HCT116 (cell line): ENCODE measurements at regions not wholly inside any gene's neighbourhood (a gene's known extent, or its start where the extent isn't known, plus 50 kb on each side); places are given as distances from the start of the nearest gene placed in this dataset.

Experiments used
- ATAC-seq: fragments of 200-7000 bp; cut with Tn5 transposase; 2 replicates; pipeline ENCODE4 v1.9.1; 2020; ENCODE audit warnings: mild to moderate bottlenecking, moderate library complexity
- BruUV-seq: library from RNA; stranded (reverse); fragments of 400-500 nt; replicated peaks from 2 replicates; lab custom pipeline; 2021; lab: Mats Ljungman, UMichigan
- CTCF ChIA-PET: fragments of 300-600 bp; sonication (Branson Sonifier 250); formaldehyde crosslinking; loops from one replicate; lab custom pipeline; 2021; ENCODE audit warnings: antibody characterized with exemption; lab: Charles Lee
- POLR2A ChIA-PET: fragments of 300-600, 350-600 bp; sonication (Branson Sonifier 250); formaldehyde crosslinking; loops from one replicate; lab custom pipeline; 2021; ENCODE audit warnings: antibody characterized with exemption; lab: Charles Lee
- RAD21 ChIA-PET, 2 experiments: fragments of 300-600 bp; sonication (Branson Sonifier 250); formaldehyde crosslinking; loops; one replicate each; lab custom pipeline; 2023; ENCODE audit warnings: low total read pairs in 2 of 2; ENCODE audit not compliant: uncharacterized antibody in 2 of 2, unreplicated experiment in 2 of 2, low non-redundant PET in 1 of 2; lab: Charles Lee
- DNase-seq: peaks from one replicate; pipeline ENCODE4 v3.0.0-alpha.2; 2010; ENCODE audit warnings: low read depth, low spot score
- H2AFZ ChIP-seq: fragments of 200-600 bp; shearing (Covaris generic), sonication (generic); 2 replicates; pipeline ENCODE4 v1.6.1; 2017; ENCODE audit warnings: low read depth, mixed run types, mixed read lengths, antibody characterized with exemption, low read length; ENCODE audit not compliant: poor library complexity, severe bottlenecking
- H3K27ac ChIP-seq: 2 replicates; pipeline ENCODE4 v1.5.1; 2012; ENCODE audit warnings: low read depth, low read length
- H3K27me3 ChIP-seq: fragments of 200-600 bp; sonication (generic); 2 replicates; pipeline ENCODE4 v1.6.1; 2016; ENCODE audit warnings: mixed run types, low read length, mixed read lengths; ENCODE audit not compliant: insufficient read depth
- H3K36me3 ChIP-seq, 2 experiments: fragments of 200-500 bp in 1 of 2; fragments of 200-600 bp in 1 of 2; sonication (Bioruptor generic) in 1 of 2; sonication (generic) in 1 of 2; 2 replicates each; pipeline versions ENCODE4 v1.5.1 to v1.6.1; 2014 to 2016; ENCODE audit warnings: low read length in 2 of 2, inconsistent platforms in 1 of 2, mixed read lengths in 1 of 2, mixed run types in 1 of 2; ENCODE audit not compliant: insufficient read depth in 2 of 2, control insufficient read depth in 1 of 2
- H3K4me1 ChIP-seq, 2 experiments: fragments of 200-600 bp in 1 of 2; sonication (generic) in 1 of 2; 2 replicates each; pipeline versions ENCODE4 v1.5.1 to v1.6.1; 2012 to 2017; ENCODE audit warnings: low read length in 2 of 2, inconsistent platforms in 1 of 2, mild to moderate bottlenecking in 1 of 2, mixed read lengths in 1 of 2, mixed run types in 1 of 2, moderate library complexity in 1 of 2; ENCODE audit not compliant: insufficient read depth in 2 of 2, control insufficient read depth in 1 of 2
- H3K4me2 ChIP-seq: fragments of 200-600 bp; sonication (generic); 2 replicates; pipeline ENCODE4 v1.6.1; 2017; ENCODE audit warnings: mixed run types, low read length, mixed read lengths
- H3K4me3 ChIP-seq, 2 experiments: fragments of 200-600 bp in 1 of 2; sonication (generic) in 1 of 2; replicated peaks in 1 of 2; 2 replicates each; pipeline ENCODE4 v1.5.1; 2011 to 2016; ENCODE audit warnings: low read length in 2 of 2, control low read depth in 1 of 2, low read depth in 1 of 2, mild to moderate bottlenecking in 1 of 2, mixed read lengths in 1 of 2, mixed run types in 1 of 2
- H3K79me2 ChIP-seq: fragments of 200-600 bp; sonication (generic); 2 replicates; pipeline ENCODE4 v1.6.1; 2017; ENCODE audit warnings: mild to moderate bottlenecking, mixed run types, low read length, moderate library complexity, mixed read lengths; ENCODE audit not compliant: insufficient read depth
- H3K9ac ChIP-seq: fragments of 200-600 bp; sonication (generic); 2 replicates; pipeline ENCODE4 v1.6.1; 2016; ENCODE audit warnings: low read length, mixed read lengths
- H3K9me2 ChIP-seq: fragments of 200-600 bp; sonication (generic), shearing (Covaris generic); 2 replicates; pipeline ENCODE4 v1.6.1; 2017; ENCODE audit warnings: mixed run types, mild to moderate bottlenecking, moderate library complexity; ENCODE audit not compliant: insufficient read depth
- H3K9me3 ChIP-seq, 2 experiments: fragments of 200-500 bp in 1 of 2; fragments of 200-600 bp in 1 of 2; sonication (Bioruptor generic) in 1 of 2; sonication (generic) in 1 of 2; 2 replicates each; pipeline ENCODE4 v1.6.1; 2014 to 2017; ENCODE audit warnings: low read length in 2 of 2, mixed read lengths in 2 of 2, inconsistent platforms in 1 of 2, low read depth in 1 of 2, mild to moderate bottlenecking in 1 of 2, mixed run types in 1 of 2, moderate library complexity in 1 of 2; ENCODE audit not compliant: control insufficient read depth in 1 of 2, insufficient read depth in 1 of 2
- H4K20me1 ChIP-seq: fragments of 200-600 bp; sonication (generic), shearing (Covaris generic); 2 replicates; pipeline ENCODE4 v1.6.1; 2017; ENCODE audit warnings: mixed run types, mild to moderate bottlenecking, moderate library complexity; ENCODE audit not compliant: insufficient read depth
- CEBPB ChIP-seq: IDR thresholded peaks from 2 replicates; pipeline ENCODE4 v1.6.1; 2012; ENCODE audit warnings: low read depth
- CTCF ChIP-seq, 3 experiments: fragments of 200-600 bp in 1 of 3; sonication (generic) in 1 of 3; IDR thresholded peaks in 2 of 3; conservative IDR thresholded peaks in 1 of 3; 2 replicates each; pipeline ENCODE4 v1.5.1; 2012 to 2017; ENCODE audit warnings: low read depth in 2 of 3, low read length in 2 of 3, antibody characterized with exemption in 1 of 3, borderline replicate concordance in 1 of 3, control low read depth in 1 of 3, mild to moderate bottlenecking in 1 of 3, mixed read lengths in 1 of 3, mixed run types in 1 of 3, moderate library complexity in 1 of 3; ENCODE audit not compliant: insufficient read depth in 1 of 3
- ELF1 ChIP-seq: IDR thresholded peaks from 2 replicates; pipeline ENCODE4 v1.6.1; 2012; ENCODE audit warnings: low read depth, borderline replicate concordance
- EZH2 ChIP-seq: fragments of 200-600 bp; sonication (generic); IDR thresholded peaks from 2 replicates; pipeline ENCODE4 v1.6.1; 2017; ENCODE audit warnings: antibody characterized with exemption, mixed run types
- EZH2phosphoT487 ChIP-seq: fragments of 200-600 bp; IDR thresholded peaks from 2 replicates; pipeline ENCODE4 v1.6.1; 2018; ENCODE audit warnings: antibody characterized with exemption, borderline replicate concordance
- FOSL1 ChIP-seq: IDR thresholded peaks from 2 replicates; pipeline ENCODE4 v1.6.1; 2012; ENCODE audit warnings: low read depth
- POLR2A ChIP-seq: IDR thresholded peaks from 2 replicates; pipeline ENCODE4 v1.7.0; 2011; ENCODE audit warnings: borderline replicate concordance; ENCODE audit not compliant: insufficient read depth, insufficient read length; ENCODE audit errors: extremely low read depth
- POLR2AphosphoS5 ChIP-seq: IDR thresholded peaks from 2 replicates; pipeline ENCODE4 v1.6.1; 2011; ENCODE audit warnings: mild to moderate bottlenecking, low read depth, low read length, moderate library complexity
- RAD21 ChIP-seq: IDR thresholded peaks from 2 replicates; pipeline ENCODE4 v1.6.1; 2012; ENCODE audit warnings: low read depth, mild to moderate bottlenecking
- SP1 ChIP-seq: IDR thresholded peaks from 2 replicates; pipeline ENCODE4 v1.6.1; 2012; ENCODE audit warnings: low read depth
- SRF ChIP-seq: IDR thresholded peaks from 2 replicates; pipeline ENCODE4 v1.6.1; 2012; ENCODE audit warnings: low read depth
- TCF7L2 ChIP-seq: IDR thresholded peaks from 2 replicates; pipeline ENCODE4 v1.7.0; 2011; ENCODE audit warnings: borderline replicate concordance, inconsistent platforms; ENCODE audit not compliant: insufficient read depth, insufficient read length; ENCODE audit errors: extremely low read depth
- YY1 ChIP-seq: IDR thresholded peaks from 2 replicates; pipeline ENCODE4 v1.6.1; 2011; ENCODE audit warnings: low read length, low read depth, moderate library complexity, mild to moderate bottlenecking; ENCODE audit not compliant: insufficient replicate concordance; ENCODE audit errors: extremely low read depth
- intact Hi-C: fragments of 100-400 bp; cut with micrococcal nuclease; formaldehyde crosslinking; loops from 2 replicates; pipeline ENCODE4 v1.10.0; 2022
- TF ChIP-seq, protein P1 (sequence below): IDR thresholded peaks from 2 replicates; pipeline ENCODE4 v1.6.1; 2012
- TF ChIP-seq, protein P2 (sequence below): IDR thresholded peaks from 2 replicates; pipeline ENCODE4 v1.6.1; 2011; ENCODE audit warnings: mild to moderate bottlenecking, low read length, moderate library complexity; ENCODE audit not compliant: insufficient replicate concordance; ENCODE audit errors: extremely low read depth
- TF ChIP-seq, protein P3 (sequence below): IDR thresholded peaks from 2 replicates; pipeline ENCODE4 v1.6.1; 2012
- TF ChIP-seq, protein P4 (sequence below): IDR thresholded peaks from 2 replicates; pipeline ENCODE4 v1.6.1; 2012; ENCODE audit warnings: low read depth

DNA sequence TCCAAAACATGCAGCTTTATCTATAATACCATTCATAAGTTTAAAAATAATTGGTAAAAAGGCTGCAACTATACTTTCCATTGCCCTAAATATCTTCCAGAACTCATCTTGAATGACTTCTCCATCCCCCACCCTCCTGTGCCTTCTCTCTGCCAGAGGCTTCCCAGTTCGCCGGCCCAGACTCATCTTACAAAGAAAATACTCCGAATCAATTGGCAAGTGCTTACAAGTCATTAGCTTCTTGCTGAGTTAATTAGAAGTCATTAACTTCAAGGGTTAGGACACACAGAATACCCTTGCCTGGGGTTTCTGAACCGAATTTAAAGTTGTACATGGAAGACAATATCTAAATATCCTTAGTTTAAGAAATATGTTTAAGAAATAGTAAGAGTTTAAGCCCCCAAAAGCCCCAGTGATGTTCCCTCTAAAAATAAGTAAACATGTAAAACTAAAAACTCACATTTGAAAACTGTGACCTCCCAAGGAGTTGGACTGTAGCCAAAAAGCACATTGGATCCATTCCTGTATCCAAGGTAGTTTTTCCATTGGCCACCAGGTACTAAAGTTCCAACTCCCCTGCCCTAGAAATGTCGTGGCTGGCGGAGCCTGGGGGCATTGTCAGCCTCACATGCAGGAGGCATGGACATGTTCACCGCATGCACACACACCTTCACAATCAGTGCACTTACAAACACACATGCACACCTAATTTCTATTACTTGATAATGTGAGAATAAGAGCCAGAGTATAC lies 535.2 kb upstream of the FAT1 start:
- no TSS peak for BruUV-seq
- Histone ChIP-seq H3K9me3 (no peaks in the 10 kb centered on the region), H3K27ac (no peak overlapping the region), H3K4me1 (no peaks in the 10 kb centered on the region), H3K9me2 (no peaks in the 10 kb centered on the region), H3K27me3 (no peaks in the 10 kb centered on the region), H3K9ac (no peak overlapping the region), H3K4me3 (no peak overlapping the region), H3K79me2 (no peaks in the 10 kb centered on the region), H4K20me1 (no peaks in the 10 kb centered on the region)
- ChIA-PET CTCF (no interaction called here), RAD21 (no interaction called here)
- DNase-seq (no peak), ATAC-seq (no peak)
- no peak for TF ChIP-seq SRF
- no peak for TF ChIP-seq CEBPB
- TF ChIP-seq, protein P1, sequence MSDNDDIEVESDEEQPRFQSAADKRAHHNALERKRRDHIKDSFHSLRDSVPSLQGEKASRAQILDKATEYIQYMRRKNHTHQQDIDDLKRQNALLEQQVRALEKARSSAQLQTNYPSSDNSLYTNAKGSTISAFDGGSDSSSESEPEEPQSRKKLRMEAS = no peak
- no peak for TF ChIP-seq YY1
- TF ChIP-seq, protein P2, sequence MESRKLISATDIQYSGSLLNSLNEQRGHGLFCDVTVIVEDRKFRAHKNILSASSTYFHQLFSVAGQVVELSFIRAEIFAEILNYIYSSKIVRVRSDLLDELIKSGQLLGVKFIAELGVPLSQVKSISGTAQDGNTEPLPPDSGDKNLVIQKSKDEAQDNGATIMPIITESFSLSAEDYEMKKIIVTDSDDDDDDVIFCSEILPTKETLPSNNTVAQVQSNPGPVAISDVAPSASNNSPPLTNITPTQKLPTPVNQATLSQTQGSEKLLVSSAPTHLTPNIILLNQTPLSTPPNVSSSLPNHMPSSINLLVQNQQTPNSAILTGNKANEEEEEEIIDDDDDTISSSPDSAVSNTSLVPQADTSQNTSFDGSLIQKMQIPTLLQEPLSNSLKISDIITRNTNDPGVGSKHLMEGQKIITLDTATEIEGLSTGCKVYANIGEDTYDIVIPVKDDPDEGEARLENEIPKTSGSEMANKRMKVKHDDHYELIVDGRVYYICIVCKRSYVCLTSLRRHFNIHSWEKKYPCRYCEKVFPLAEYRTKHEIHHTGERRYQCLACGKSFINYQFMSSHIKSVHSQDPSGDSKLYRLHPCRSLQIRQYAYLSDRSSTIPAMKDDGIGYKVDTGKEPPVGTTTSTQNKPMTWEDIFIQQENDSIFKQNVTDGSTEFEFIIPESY = no peak
- no peak for TF ChIP-seq POLR2A
- TF ChIP-seq ELF1 = no peak
- no peak for TF ChIP-seq EZH2
- no peak for TF ChIP-seq EZH2phosphoT487
- no peak for TF ChIP-seq CTCF (IDR thresholded peaks at IDR 0.05 in 2 of 3, conservative IDR thresholded peaks at IDR 0.05 in 1 of 3; ENCODE audit: borderline replicate concordance in 1 of 3, insufficient read depth in 1 of 3, low read depth in 2 of 3, low read length in 2 of 3)
- no peak for TF ChIP-seq SP1
- no peak for TF ChIP-seq FOSL1
- TF ChIP-seq, protein P3, sequence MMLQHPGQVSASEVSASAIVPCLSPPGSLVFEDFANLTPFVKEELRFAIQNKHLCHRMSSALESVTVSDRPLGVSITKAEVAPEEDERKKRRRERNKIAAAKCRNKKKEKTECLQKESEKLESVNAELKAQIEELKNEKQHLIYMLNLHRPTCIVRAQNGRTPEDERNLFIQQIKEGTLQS = no peak
- no peak for TF ChIP-seq POLR2AphosphoS5
- no peak for TF ChIP-seq RAD21
- TF ChIP-seq, protein P4, sequence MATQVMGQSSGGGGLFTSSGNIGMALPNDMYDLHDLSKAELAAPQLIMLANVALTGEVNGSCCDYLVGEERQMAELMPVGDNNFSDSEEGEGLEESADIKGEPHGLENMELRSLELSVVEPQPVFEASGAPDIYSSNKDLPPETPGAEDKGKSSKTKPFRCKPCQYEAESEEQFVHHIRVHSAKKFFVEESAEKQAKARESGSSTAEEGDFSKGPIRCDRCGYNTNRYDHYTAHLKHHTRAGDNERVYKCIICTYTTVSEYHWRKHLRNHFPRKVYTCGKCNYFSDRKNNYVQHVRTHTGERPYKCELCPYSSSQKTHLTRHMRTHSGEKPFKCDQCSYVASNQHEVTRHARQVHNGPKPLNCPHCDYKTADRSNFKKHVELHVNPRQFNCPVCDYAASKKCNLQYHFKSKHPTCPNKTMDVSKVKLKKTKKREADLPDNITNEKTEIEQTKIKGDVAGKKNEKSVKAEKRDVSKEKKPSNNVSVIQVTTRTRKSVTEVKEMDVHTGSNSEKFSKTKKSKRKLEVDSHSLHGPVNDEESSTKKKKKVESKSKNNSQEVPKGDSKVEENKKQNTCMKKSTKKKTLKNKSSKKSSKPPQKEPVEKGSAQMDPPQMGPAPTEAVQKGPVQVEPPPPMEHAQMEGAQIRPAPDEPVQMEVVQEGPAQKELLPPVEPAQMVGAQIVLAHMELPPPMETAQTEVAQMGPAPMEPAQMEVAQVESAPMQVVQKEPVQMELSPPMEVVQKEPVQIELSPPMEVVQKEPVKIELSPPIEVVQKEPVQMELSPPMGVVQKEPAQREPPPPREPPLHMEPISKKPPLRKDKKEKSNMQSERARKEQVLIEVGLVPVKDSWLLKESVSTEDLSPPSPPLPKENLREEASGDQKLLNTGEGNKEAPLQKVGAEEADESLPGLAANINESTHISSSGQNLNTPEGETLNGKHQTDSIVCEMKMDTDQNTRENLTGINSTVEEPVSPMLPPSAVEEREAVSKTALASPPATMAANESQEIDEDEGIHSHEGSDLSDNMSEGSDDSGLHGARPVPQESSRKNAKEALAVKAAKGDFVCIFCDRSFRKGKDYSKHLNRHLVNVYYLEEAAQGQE = no peak
- TF ChIP-seq TCF7L2 = no peak
- TF ChIP-seq, all 23 proteins: peak for 0
- H3K4me2 ChIP-seq = no peak overlapping the region
- H2AFZ ChIP-seq = no peak overlapping the region
- POLR2A ChIA-PET = no interaction called here
- intact Hi-C loops = no loop called here
- no peaks in the 10 kb centered on the region for H3K36me3 ChIP-seq
